ENCODE measurements at regions not wholly inside any gene's neighbourhood (a gene's known extent, or its start where the extent isn't known, plus 50 kb on each side); places are given as distances from the start of the nearest gene placed in this dataset.

- Histone ChIP-seq H3K79me2 (no peaks in the 10 kb centered on the region), H3K4me2 (ENCODE audit: low read length) (no peak overlapping the region), H3K27ac (no peak overlapping the region), H3K4me1 (no peaks in the 10 kb centered on the region), H2AFZ (no peak overlapping the region), H3K36me3 (ENCODE audit: control insufficient read depth, insufficient read depth, low read length) (no peaks in the 10 kb centered on the region), H3K9ac (no peak overlapping the region), H3K9me3 (ENCODE audit: control insufficient read depth, low read length) (no peaks in the 10 kb centered on the region), H3K27me3 (ENCODE audit: control insufficient read depth, insufficient read depth, low read length) (no peaks in the 10 kb centered on the region), H3K4me3 (ENCODE audit: low read depth, low read length) (no peak overlapping the region)
- TF ChIP-seq CTCF (IDR thresholded peaks at IDR 0.05) = no peak
Observed at GRCh38 chr2:16291731-16292550, 351.6 kb downstream of the MYCN start.

- no peaks in the 10 kb centered on the region for H3K27me3 ChIP-seq (ENCODE audit: control insufficient read depth, insufficient read depth, low read length)
- no peak for TF ChIP-seq CTCF (IDR thresholded peaks at IDR 0.05)
- no peak overlapping the region for H2AFZ ChIP-seq
- H3K36me3 ChIP-seq (ENCODE audit: control insufficient read depth, insufficient read depth, low read length) = no peaks in the 10 kb centered on the region
- no peak overlapping the region for H3K9ac ChIP-seq
- H3K4me1 ChIP-seq = no peaks in the 10 kb centered on the region
- H3K4me2 ChIP-seq (ENCODE audit: low read length) = no peak overlapping the region
- H3K9me3 ChIP-seq (ENCODE audit: control insufficient read depth, low read length) = no peaks in the 10 kb centered on the region
- no peaks in the 10 kb centered on the region for H3K79me2 ChIP-seq
- H3K27ac ChIP-seq = no peak overlapping the region
- no peak overlapping the region for H3K4me3 ChIP-seq (ENCODE audit: low read depth, low read length)
Observed at GRCh38 chr2:16291226-16291625, 350.9 kb downstream of the MYCN start.

- H2AFZ ChIP-seq = no peak overlapping the region
Observed at GRCh38 chr2:16290311-16291020, 350.1 kb downstream of the MYCN start.

GRCh38 chr2:16288371-16289112 is 348.2 kb downstream of the MYCN start:
- Histone ChIP-seq H3K9ac (no peak overlapping the region), H3K9me3 (ENCODE audit: control insufficient read depth, low read length) (no peaks in the 10 kb centered on the region), H3K4me3 (ENCODE audit: low read depth, low read length) (no peak overlapping the region), H3K27ac (no peak overlapping the region), H3K79me2 (no peaks in the 10 kb centered on the region), H3K4me2 (ENCODE audit: low read length) (no peak overlapping the region), H2AFZ (no peak overlapping the region), H3K36me3 (ENCODE audit: control insufficient read depth, insufficient read depth, low read length) (no peaks in the 10 kb centered on the region), H3K27me3 (ENCODE audit: control insufficient read depth, insufficient read depth, low read length) (no peaks in the 10 kb centered on the region), H3K4me1 (no peaks in the 10 kb centered on the region)
- TF ChIP-seq CTCF (IDR thresholded peaks at IDR 0.05) = no peak

More at GRCh38 chr2:16290311-16291020, 350.1 kb downstream of the MYCN start:
- H3K79me2 ChIP-seq = no peaks in the 10 kb centered on the region
- H3K4me3 ChIP-seq (ENCODE audit: low read depth, low read length) = no peak overlapping the region
- H3K4me2 ChIP-seq (ENCODE audit: low read length) = no peak overlapping the region
- no peaks in the 10 kb centered on the region for H3K9me3 ChIP-seq (ENCODE audit: control insufficient read depth, low read length)
- TF ChIP-seq CTCF (IDR thresholded peaks at IDR 0.05) = no peak
- no peaks in the 10 kb centered on the region for H3K27me3 ChIP-seq (ENCODE audit: control insufficient read depth, insufficient read depth, low read length)
- H3K36me3 ChIP-seq (ENCODE audit: control insufficient read depth, insufficient read depth, low read length) = no peaks in the 10 kb centered on the region
- no peak overlapping the region for H3K9ac ChIP-seq
- no peak overlapping the region for H3K27ac ChIP-seq
- no peaks in the 10 kb centered on the region for H3K4me1 ChIP-seq
